Hematopoietic multipotent progenitor cell treated with erythropoietin and hydrocortisone succinate and interleukin-3 and kit ligand, for 4 days (in vitro differentiated cells): ENCODE measurements at regions not wholly inside any gene's neighbourhood (a gene's known extent, or its start where the extent isn't known, plus 50 kb on each side); places are given as distances from the start of the nearest gene placed in this dataset.

ENCODE experiments used
- DNase-seq: peaks from one replicate; pipeline ENCODE4 v3.0.0-alpha.2; 2015

- DNase-seq = peak; percentile 62
These were observed 343.7 kb downstream of the ARAP2 start for GRCh38 chr4:35900286-35901243.

DNA sequence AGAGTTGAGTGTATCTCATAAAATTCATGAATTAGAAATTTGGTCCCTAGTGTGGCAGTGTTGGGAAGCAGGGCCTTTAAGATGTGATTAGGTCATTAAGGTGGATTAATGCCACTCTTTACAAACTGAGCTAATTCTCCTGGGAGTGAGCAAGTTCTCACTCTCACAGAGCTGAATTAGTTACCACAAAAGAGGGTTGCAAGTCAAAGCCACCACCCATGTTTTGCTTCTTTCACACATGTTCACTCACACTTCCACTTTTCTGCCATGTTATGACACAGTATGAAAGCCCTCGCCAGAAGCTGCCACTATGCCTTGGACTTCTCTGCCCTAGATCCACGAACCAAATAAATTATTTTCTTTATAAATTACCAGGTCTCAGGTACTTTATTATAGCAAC is 332.1 kb downstream of the ARAP2 start:
- DNase-seq = no peak

- DNase-seq = no peak
These were observed 325.8 kb downstream of the ARAP2 start for GRCh38 chr4:35918491-35918977.

DNA sequence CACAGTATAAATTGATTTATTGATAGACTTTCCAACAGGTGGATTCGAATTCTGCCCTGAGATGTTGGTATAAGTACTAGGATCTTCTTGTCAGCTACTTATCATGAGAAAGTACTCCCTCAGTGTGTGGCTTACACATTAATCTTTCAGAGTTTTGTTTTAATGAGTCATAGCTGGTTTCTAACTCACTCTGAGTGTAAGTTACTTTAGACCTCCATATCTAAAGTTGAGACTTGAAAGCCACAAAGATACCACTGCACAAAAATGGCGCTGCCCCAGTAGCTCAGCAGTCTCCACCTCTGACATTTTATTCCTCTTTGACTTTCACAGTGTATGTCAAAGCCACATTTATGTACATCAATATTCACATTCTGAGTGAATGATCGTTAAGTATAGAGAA is 318.5 kb downstream of the ARAP2 start:
- DNase-seq = no peak

- no peak for DNase-seq
These were observed 317.5 kb downstream of the ARAP2 start for GRCh38 chr4:35926788-35927187.

GRCh38 chr4:35933901-35934300 is 310.4 kb downstream of the ARAP2 start:
- DNase-seq = no peak

GRCh38 chr4:35934320-35934981 is 309.9 kb downstream of the ARAP2 start:
- DNase-seq = peak; percentile 58

DNA sequence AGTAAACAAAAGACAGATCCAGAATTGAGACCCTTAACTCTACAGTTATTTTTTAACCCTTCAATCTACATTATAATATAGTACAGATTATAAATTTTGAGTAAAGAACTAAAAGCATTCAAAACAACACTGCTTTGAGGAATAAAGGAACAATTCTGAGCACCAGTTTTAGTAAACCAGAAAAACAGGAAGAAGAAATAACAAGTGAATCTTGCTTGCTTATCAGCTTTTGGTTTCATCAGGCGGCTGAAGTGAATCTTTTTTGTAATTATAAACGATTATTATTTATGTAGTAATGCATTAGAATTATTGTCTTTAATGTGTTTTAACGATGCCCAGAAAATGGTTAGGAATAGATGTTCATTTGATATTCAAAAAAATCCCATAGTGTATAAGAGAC is 305.4 kb downstream of the ARAP2 start:
- DNase-seq = peak; percentile 1

GRCh38 chr4:35939751-35940150 is 304.6 kb downstream of the ARAP2 start:
- DNase-seq = no peak

- DNase-seq = no peak
These were observed 302.2 kb downstream of the ARAP2 start for GRCh38 chr4:35942092-35942491.

DNA sequence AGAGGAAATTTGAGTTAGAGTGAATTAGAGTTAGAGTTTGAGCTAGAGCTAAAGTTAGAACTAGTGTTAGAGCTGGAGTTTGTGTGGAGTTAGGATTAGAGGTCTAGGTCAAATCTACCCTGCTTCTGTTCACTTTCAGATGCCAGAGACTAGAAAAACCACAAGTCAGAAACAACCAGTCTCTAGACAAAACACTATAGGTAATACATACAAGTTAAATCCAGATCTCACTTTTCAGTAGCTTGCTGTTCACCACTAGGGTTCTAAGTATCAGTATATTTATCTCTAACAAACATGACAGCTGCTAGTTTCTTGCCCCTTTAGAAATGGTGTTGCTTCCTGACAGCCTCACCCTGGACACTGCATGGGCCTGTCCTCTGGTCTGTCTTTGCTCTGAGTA is 300.7 kb downstream of the ARAP2 start:
- no peak for DNase-seq

- no peak for DNase-seq
These were observed 296.1 kb downstream of the ARAP2 start for GRCh38 chr4:35948171-35948570.

DNA sequence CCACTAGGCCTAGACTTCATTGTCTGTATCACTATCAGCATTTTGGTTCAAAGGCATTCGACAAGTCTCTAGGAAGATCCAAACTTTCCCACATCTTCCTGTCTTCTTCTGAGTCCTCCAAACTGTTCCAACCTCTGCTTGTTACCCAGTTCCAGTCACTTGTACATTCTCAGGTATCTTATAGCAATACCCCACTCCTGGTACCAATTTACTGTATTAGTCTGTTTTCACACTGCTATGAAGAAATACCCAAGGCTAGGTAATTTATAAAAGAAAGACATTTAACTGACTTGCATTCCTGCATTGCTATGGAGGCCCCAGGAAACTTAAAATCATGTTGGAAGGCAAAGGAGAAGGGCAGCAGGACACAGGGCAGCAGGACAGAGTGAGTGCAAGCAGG is 293.9 kb downstream of the ARAP2 start:
- DNase-seq = no peak

GRCh38 chr4:35952751-35953150 is 291.6 kb downstream of the ARAP2 start:
- DNase-seq = no peak

GRCh38 chr4:35963383-35963782 is 280.9 kb downstream of the ARAP2 start:
- DNase-seq = no peak

DNA sequence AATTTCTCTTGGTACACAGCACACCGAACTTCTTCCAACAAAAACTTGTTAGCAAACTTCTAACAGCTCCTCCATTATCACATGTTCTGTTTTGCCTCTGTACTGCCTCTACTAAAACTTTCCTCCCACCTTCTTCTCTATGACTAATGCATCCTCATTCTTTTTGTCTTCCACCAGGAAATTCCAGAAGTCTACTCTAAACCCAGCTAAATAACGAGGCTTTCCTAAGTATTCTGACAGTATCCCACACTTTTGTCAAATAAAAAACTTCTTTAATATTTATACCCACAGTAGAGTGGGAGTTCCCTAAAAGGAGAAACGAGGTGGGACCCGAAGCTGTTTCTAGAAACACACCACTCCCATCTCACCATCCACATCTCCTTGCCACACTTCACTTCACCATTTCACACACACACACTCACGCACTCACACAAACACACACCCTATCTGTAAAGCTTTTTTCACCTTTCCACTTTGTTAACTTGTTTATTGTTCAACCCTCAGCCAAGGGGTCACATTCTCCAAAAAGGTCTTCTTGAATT is 280.3 kb downstream of the ARAP2 start:
- no peak for DNase-seq

GRCh38 chr4:35965300-35965699 is 279.0 kb downstream of the ARAP2 start:
- no peak for DNase-seq

GRCh38 chr4:35966566-35966965 is 277.7 kb downstream of the ARAP2 start:
- no peak for DNase-seq

DNA sequence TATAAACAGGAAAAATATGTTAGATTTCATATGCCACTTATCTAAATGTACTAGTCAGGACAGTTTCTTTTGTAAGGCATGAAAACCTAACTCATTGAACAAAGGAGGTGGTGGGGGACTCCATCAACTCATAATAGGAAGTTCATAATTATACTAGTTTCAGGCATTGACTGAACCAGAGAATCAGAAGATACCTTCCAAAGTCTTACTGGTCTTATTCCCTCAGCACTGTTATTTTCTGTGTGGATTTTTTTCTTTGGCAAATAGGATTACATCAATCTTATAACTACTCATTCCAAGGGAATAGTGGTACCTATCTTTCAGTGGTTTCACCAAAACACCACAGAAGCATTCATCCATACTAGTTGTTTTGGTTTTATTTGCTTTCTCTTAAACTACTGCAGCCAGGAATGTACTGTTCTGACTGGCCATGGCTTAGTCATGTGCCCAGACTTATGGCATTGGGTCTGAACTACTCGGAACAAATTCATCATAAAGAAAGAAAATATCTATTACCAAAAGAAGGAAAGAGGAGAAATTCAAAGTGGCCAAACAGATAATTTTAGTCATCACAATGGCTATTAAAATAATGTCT is 273.9 kb downstream of the ARAP2 start:
- no peak for DNase-seq

DNA sequence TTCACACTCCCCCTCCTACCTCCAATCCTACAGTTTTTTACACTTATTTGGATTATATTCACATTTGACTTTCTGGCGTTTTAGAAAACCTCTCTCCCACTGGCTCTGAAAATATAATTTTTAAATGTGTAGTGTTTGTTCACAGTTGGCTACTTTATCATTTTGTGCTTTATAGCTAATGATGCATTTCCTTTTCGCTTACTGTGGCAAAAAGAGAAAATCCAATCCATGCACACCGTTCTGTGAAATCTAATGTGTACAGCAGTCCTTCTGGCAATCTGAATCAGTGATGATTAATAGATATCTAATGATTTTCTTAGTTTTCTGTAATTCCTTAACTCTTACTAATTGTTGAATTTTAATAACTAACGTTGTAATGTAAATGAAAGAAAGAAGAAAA is 271.5 kb downstream of the ARAP2 start:
- DNase-seq = no peak

- DNase-seq = no peak
These were observed 268.5 kb downstream of the ARAP2 start for GRCh38 chr4:35975617-35976355.

DNA sequence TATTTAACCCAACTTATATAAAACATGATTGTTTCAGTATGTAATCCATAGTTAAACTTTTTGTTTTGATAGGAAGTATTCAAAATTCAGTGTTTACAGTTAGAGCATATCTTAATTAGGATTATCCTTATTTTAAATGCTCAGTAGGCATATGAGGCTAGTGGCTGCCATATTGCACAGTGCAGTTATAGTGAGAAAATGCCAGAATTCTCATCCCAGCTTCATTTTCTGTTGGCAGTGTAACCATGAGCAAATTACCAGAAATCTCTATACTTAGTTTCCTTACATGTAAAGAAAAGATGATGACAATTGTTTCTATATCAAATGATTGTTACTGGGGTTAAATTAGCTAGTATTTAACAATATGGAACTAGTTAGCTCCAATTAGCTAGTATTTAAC is 265.8 kb downstream of the ARAP2 start:
- no peak for DNase-seq

DNA sequence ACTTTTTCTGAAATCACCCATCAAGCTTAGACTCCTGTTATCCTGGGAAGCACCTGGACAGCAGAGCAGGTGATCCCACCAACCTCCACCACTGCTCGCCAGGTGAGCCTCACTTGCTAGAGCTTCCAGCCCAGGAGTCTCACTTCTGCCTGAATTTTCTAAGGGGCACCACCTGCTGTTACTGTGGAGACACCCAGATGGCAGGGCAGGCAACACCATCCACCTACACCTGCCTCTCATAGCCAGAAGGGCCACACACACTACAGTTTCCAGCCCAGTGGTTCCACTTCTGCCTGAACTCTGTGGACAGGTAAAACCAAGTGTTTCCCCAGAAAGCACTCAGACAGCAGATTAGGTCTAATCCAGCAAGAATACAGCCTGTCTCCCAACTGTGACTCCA is 262.0 kb downstream of the ARAP2 start:
- DNase-seq = no peak
